Right ventricle myocardium superior (tissue), 1 donor: ENCODE measurements at regions not wholly inside any gene's neighbourhood (a gene's known extent, or its start where the extent isn't known, plus 50 kb on each side); places are given as distances from the start of the nearest gene placed in this dataset.
A peak's percentile ranks its signal among the peaks of the same experiment; 100 is the strongest.
"Not testable (repeated sequence)": the region's sequence is repeated elsewhere in the genome, so short reads cannot be mapped to it uniquely, and the experiment has no call there.

Source experiments
- ATAC-seq: fragments of 200-7000 bp; cut with Tn5 transposase; one replicate; pipeline ENCODE4 v1.9.1; 2020; ENCODE audit warnings: mild to moderate bottlenecking; ENCODE audit not compliant: poor library complexity
- DNase-seq: peaks from one replicate; pipeline ENCODE4 v3.0.0-alpha.2; 2020
- intact Hi-C: fragments of 100-400 bp; cut with DNase I; formaldehyde crosslinking; loops from one replicate; pipeline ENCODE4 v1.11.2; 2022
- donor health status: DM: no; HTN: yes; CAD: no; lungs with severe emphysema.

DNA sequence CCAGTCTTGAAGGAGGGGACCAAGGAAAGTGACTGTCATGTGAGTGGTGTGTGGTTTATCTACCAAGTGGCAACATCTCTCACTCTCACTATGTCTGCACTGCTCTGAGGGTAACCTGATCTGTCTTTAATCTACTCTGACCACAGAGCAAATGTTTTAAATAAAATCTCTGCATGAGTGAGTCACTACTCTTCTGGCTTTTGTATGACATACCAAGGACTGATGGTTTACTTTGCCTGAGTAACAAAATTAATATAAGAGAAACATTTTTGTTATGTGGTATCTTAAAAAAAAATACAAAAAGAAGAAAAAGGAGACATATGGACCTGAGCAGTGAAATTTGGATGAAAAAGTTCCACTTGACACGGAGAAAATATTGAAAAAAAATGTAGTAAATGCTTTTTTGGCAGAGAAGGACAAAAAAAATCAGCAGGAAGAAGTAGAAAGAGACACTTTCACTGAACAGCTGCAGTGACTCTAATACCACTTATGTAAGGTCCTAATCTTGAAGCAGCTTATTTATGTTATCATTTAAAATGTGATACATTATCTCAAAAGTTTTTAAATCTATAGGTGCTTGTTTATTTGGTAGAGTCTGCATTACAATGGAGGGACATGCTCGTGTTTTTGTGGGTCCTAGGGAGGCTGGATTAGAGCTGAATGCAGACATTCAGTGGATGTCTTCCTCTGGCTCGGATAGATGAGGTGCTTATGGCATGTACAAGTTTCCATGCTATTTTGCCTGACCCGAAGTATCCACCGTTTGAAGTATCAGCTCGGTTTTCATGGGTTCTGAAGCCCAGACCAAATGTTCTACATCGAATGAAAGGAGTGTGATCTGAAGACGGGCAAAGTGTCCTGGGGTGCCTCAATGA, 240.7 kb downstream of the MAP2K6 start:
- ATAC-seq (peak; percentile 46), DNase-seq (no peak)
- intact Hi-C loops, result no loop called here

DNA sequence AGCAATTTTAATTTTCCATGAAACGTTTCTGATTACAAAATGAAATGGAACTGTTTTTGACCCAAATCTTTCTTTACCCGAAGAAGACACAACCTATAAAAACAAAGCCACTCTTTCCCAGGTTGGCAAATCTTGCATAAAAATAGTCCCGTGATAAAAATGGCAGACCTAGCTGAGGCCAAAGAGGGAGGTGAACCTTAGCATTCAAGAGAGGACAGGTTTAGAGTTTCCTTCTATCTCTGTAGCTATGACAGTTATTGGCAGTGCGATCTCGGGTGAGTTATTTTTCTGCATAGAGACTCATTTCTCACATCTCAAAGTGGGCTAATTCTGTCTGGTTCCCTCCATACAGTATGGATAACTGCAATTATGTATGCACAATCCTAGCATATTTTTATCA, 241.4 kb downstream of the MAP2K6 start:
- no peak for DNase-seq
- intact Hi-C loops, result no loop called here
- no peak for ATAC-seq

DNA sequence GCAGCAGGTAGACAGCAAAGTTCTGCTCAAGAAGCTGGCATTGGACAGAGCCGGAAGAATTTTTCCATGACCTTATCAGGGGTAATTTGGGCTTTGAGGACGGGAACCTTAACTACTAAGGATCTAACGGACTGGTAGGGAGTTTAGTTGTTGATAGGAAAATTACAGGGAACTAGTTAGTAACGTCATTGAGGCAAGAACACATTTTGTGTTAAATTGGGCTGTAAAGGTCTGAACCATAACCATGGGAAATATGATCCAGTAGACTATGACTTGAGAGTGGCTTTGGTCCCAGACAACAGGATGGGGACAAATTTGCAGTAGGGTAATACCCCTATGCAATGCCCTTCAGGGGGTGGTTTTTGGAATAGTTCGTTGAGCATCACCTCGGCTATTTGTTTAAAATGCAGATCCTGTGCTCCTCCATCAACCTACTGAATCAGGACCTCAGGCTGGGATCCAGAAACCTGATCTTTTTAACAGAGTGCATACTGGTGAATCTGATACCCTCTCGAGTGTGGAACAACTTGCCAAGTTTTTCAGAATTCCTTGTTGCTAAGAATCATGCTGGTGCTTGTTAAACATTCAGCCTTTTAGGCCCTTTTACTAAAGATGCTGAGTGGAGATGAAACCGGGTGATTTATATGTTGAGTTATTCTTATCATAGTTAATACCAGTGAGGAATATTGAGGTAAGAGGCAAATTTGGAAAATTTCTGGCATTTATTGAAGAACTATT, 255.1 kb downstream of the MAP2K6 start:
- intact Hi-C loops, result no loop called here
- ATAC-seq (no peak), DNase-seq (no peak)

DNA sequence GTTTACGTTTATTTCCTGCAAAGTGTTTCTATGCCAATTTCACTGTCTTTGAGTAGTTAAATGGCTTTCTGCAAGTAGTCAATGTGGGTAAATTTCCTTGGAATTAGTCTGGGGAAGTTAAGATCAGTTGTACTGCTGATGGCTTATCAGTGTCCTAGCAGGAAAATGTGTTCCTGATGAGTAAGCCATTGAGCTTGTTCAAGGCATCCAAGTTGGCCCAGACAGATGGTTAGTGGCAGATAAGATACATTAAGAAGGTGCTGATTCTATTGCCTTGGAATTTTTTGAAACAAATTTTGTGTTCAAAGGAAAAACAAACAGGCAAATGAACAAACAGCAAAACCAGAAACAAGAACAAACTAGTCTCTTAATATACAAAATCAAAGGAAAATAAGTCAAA, 258.4 kb downstream of the MAP2K6 start:
- no peak for DNase-seq
- no peak for ATAC-seq
- intact Hi-C loops, result no loop called here

DNA sequence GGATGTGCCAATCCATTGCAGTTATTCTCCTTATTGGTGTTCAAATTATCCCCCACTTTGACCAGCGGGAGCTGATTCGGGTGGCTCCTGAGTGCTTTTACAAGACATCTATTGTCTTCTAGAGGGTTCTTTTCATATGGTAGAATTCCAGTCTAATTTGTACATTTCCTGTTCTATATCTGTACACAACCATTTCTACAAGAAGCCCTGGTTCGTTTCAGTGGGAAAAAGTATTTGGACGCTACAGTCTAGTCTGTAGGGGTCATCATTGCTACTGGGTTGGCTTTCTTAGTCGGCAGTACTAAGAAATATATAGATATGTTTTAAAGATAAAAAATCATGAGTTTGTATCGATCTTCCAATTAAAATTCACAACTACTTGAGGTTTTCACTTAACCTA, 262.6 kb downstream of the MAP2K6 start:
- DNase-seq (no peak), ATAC-seq (no peak)
- intact Hi-C loops, result no loop called here

DNA sequence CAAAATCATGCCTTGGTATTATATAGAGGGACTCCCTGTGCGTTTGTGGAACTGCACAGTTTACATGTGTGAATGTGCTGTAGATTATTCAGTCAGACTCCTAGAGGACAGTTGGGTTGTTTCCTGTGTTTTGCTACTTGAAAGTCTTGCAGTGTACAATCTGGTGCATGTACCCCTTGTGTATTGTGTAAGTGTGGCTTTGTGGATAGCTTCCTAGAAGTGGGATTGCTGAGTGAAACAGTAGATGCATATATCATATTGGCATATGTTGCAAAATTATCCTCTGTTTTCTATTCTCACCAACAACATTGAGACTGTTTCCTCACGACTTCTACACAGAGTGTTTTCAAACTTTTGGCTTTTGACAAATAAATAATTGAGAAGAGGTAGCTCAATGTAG, 263.7 kb downstream of the MAP2K6 start:
- ATAC-seq, result no peak
- no peak for DNase-seq
- intact Hi-C loops, result no loop called here

DNA sequence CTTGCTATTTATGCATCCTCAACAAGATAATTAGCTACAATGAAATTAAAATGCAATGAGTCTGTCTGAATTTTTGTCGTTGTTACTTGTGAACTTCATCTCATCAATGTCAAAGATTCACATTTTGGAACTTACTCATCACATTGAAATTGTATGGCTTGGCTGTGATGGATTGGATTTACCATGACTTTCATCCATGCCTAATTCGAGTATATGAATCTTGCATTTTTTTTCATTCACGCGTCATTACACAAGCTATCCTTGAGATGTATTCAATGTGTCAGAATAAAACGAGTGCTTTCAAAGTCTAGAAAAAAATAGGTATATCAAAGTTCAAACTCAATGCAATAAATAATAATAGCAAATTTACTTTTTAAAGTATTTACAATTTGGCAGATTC, 265.3 kb downstream of the MAP2K6 start:
- no peak for ATAC-seq
- intact Hi-C loops, result no loop called here
- DNase-seq, result no peak

DNA sequence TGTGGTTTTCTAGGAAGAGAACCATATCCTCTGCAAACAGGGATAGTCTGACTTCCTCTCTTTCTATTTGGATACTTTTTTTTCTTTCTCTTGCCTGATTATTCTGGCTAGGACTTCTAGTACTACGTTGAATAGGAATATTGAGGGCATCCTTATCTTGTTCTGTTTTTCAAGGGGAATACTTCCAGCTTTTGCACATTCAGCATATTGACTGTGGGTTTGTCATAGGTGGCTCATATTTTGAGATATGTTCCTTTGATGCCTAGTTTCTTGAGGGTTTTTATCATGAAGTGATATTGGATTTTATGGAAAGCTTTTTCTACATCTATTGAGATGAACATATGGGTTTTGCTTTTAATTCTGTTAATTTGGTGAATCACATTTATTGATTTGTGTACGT, 269.8 kb downstream of the MAP2K6 start:
- intact Hi-C loops, result no loop called here
- no peak for ATAC-seq

DNA sequence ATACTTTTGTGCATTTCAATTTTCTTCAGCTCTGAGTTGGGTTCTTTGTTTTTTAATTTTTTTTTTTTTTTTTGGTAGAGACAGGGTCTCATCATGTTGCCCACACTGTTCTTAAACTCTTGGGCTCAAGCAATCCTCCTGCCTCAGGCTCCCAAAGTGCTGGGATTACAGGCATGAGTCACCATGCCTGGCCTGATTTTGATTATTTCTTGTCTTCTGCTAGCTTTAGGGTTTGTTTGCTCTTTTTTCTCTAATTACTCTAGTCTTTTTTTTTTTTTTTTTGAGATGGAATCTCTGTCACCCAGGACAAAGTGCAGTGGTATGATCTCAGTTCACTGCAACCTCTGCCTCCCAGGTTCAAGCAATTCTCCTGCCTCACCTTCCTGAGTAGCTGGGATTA, 270.7 kb downstream of the MAP2K6 start:
- DNase-seq, ATAC-seq, intact Hi-C loops: not testable (repeated sequence)

More for the DNA sequence above, 269.8 kb downstream of the MAP2K6 start:
- DNase-seq, result no peak

DNA sequence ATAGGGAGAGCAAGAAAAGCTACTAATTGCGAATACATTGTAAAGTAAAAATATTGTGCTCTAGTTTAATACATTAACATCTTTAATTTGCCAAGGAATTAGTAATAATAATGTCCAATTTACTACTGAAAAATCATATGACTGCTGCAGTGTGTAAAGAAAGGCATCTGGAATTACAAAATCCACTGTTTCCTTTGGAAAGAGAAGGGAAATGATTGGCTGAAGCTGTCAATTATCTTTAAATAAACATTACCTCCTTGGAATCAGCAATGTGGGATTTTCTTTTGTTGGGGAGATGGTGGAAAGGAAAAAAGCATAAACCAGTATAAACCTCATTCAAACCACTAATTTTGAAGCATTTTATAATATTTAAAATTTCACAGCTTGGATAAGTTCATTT, 276.0 kb downstream of the MAP2K6 start:
- no peak for ATAC-seq
- intact Hi-C loops, result no loop called here
- DNase-seq, result no peak

DNA sequence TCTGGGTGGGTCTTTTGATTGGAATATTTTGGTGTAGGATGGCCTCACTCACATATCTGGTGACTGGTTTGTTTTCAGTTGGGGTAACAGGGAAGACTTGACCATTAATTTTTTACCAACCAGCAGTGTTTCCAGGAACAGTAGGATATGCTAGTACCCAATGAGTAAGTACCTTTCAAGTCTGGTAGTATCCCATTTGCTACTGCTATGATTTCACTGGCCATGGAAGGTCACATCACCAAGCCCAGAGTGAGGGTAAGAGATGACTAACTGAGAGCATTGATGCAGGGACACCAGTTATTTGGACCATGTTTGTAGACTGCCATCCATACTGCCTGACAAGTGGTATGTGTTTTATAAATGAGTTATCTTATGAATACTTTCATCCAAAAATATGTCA, 277.7 kb downstream of the MAP2K6 start:
- no peak for ATAC-seq
- no peak for DNase-seq
- intact Hi-C loops, result no loop called here

DNA sequence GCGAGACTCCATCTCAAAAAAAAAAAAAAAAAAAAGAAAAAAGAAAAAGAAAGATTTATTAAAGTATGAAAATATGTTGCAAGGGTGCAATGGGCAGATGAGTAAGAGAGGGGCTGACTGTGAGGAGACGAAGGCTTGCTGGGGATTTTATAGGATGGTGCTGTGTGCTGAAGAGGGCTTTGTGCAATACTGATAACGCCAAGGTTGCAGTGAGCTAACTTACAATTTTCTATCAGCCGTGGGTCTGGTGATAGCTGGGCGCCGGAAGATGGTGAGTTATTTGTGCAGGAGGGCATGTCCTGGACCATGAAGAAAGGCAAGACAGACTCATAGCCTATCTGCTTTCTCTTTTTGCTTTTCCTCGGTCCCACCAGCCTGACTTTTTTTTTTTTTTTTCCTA, 281.1 kb downstream of the MAP2K6 start:
- intact Hi-C loops, result no loop called here
- ATAC-seq, result no peak
- no peak for DNase-seq

DNA sequence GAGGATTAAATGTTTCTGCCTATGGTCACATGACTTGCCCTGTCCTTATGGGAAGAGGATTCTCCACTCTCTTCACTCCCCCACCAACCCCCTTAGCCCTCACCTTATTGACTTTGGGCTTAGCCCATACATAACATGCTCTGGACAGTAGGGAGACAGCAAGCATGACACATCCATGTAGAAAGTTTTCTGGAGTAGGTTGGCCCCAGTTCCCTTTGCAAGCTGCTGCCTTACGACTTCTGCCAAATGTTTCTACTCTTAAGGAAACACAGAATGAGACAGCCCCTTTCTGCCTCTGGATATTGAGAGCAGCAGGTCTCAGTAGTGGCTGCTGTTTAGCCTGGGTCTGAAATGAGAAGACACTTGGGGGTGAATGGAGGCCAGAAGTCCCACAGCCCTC, 282.2 kb downstream of the MAP2K6 start:
- intact Hi-C loops, result no loop called here
- ATAC-seq (no peak), DNase-seq (no peak)

DNA sequence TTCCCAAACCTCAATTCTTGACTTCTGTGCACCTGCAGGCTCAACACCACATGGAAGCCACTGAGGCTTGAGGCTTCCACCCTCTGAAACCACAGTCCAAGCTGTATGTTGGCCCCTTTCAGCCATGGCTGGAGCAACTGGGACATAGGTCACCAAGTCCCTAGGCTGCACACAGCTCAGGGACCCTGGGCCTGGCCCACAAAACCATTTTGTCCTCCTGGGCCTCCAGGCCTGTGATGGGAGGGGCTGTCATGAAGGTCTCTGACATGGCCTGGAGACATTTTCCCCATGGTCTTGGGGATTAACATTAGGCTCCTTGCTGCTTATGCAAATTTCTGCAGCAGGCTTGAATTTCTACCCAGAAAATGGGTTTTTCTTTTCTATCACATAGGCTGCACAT, 283.9 kb downstream of the MAP2K6 start:
- ATAC-seq, intact Hi-C loops, DNase-seq: not testable (repeated sequence)

DNA sequence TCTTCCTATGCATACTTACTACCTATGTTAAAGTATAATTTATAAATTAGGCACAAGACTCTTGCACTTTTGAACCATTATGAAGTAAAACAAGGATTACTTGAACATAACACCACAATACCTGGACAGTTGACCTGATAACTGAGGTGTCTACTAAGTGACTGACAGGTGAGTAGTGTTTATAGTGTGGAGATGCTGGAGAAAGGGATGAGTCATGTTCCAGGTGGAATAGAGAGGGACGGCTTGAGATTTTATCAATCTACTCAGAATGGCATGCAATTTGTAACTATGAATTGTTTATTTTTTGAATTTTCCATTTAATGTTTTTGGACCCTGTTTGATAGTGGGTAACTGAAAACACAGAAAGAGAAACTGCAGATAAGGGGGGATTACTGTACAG, 287.6 kb downstream of the MAP2K6 start:
- no peak for ATAC-seq
- intact Hi-C loops, result loop anchor here (10.0 kb wide), 1 partner anchor 57 kb away; no protein-coding TSS in a partner anchor
- DNase-seq, result no peak

DNA sequence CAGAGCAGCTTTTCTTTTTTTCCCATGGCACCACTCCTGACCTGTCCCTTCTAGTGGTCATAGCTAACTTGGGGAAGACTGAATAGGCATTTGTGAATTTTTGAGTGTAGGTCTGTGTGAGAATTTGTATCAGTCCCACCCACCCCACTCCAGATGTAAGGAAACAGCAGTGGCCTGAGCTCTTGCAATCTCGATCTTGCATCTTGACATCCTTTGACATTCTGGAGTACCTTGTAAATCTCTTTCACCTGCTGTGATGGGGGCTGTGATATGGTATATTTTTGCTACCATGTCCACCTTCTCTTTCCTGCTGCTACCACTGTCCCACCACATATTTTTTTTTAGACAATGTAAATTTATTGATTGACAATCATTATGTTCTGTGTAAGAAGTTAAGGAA, 289.3 kb downstream of the MAP2K6 start:
- DNase-seq, result no peak
- intact Hi-C loops, result loop anchor here (10.0 kb wide), 1 partner anchor 59 kb away; no protein-coding TSS in a partner anchor
- no peak for ATAC-seq

DNA sequence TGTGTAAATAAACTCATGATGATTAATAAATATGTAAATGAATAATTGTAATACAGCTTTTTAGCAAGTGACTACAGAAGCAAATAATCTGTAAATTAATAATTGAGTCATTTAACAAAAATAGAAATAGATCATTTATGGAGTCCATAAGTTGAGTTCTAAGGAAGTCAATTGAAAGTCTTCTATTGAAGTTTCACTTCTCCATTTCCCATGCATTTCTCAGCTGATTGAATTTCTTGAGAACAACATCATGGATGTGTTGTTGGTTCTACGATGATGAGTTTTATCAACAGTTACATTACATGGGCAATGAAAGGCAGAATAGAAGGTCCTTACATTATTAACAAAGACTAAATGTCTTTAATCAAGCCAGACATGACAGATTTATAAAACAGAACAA, 290.4 kb downstream of the MAP2K6 start:
- DNase-seq (no peak), ATAC-seq (no peak)
- intact Hi-C loops, result loop anchor here (10.0 kb wide), 1 partner anchor 60 kb away; no protein-coding TSS in a partner anchor

DNA sequence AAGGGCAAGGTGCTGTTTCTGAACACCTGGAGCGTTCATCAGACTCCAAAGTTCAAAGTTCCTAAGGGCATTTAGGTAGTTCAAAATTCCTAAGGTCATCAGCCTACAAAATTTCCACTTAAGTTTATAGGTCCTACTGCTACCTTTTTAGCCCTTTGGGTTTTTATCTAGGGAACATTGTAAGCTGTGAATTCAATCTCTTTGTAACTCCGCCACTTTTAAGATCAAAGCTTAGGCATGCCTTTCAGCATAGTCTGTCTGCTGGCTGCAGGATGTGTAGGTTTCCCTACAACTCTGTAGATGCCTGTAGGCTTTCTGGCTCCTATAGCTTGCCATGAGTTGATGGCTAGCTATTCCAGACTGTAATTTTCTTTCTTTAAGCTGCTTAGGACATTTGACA, 291.6 kb downstream of the MAP2K6 start:
- ATAC-seq (no peak), DNase-seq (no peak)
- intact Hi-C loops, result loop anchor here (10.0 kb wide), 1 partner anchor 61 kb away; no protein-coding TSS in a partner anchor

DNA sequence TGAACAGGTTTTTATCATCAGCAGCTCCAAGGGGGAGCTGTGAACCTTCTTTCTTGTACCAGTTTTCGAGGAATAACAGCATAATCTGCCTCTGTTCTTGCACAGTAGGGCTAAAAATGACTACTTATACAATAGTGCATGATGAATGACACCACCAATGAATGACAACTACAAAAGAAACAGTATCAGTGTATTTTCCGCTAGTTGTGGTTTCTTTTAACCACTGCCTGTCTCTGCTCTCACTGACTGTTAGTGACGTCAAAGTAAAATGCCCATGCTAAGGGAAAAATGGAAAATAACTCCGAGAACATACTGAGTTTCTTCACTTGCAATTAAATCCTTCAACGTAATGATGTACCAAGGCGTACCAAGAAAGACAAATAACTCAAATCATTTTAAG, 294.9 kb downstream of the MAP2K6 start:
- intact Hi-C loops, result loop anchor here (10.0 kb wide), 1 partner anchor 65 kb away; no protein-coding TSS in a partner anchor
- ATAC-seq (no peak), DNase-seq (no peak)

DNA sequence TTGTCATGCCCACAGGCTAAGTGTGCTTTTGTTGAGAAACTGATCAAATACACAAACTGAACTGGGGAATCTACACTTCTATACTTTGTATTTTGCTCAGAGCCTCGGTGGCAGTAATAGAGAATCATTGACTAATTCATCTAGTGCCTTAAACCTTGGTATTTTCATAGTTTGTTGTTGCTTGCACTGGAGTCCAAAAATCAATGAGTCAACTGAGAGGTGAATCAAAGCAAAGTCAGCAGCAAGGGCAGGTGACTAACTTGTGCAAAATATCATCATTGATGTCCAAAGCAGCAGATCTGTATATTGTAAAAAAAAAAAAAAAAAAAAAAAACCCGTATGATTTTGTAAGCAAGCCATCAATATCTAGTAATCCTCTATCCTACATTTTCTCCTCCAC, 296.4 kb downstream of the MAP2K6 start:
- intact Hi-C loops, result no loop called here
- DNase-seq, result no peak

More for the DNA sequence above, 296.4 kb downstream of the MAP2K6 start:
- no peak for ATAC-seq
